Liver (tissue), 8 donors: ENCODE measurements at regions not wholly inside any gene's neighbourhood (a gene's known extent, or its start where the extent isn't known, plus 50 kb on each side); places are given as distances from the start of the nearest gene placed in this dataset.

Experiments
- DNase-seq: peaks from one replicate; pipeline ENCODE4 v3.0.0-alpha.2; 2017; ENCODE audit warnings: low spot score
- H3K27ac ChIP-seq, 2 donors: one replicate each; pipeline ENCODE4 v1.7.0; 2013; ENCODE audit warnings: inconsistent platforms in 2 of 2, low read length in 2 of 2, control low read depth in 1 of 2, low read depth in 1 of 2, mild to moderate bottlenecking in 1 of 2
- H3K27me3 ChIP-seq, 4 donors: one replicate each; pipeline versions ENCODE4 v1.6.1 to v1.7.0; 2013; ENCODE audit warnings: low read length in 3 of 4, inconsistent platforms in 1 of 4, mild to moderate bottlenecking in 1 of 4, moderate library complexity in 1 of 4; ENCODE audit not compliant: control insufficient read depth in 4 of 4, insufficient read depth in 4 of 4
- H3K36me3 ChIP-seq, 4 donors: one replicate each; pipeline versions ENCODE4 v1.6.1 to v1.7.0; 2013; ENCODE audit warnings: low read length in 3 of 4, mild to moderate bottlenecking in 3 of 4, low read depth in 1 of 4, moderate library complexity in 1 of 4; ENCODE audit not compliant: control insufficient read depth in 4 of 4, insufficient read depth in 3 of 4
- H3K4me1 ChIP-seq, 4 donors: one replicate each; pipeline versions ENCODE4 v1.6.1 to v1.7.0; 2013; ENCODE audit warnings: low read length in 3 of 4, mild to moderate bottlenecking in 3 of 4, moderate library complexity in 1 of 4; ENCODE audit not compliant: control insufficient read depth in 4 of 4, insufficient read depth in 4 of 4
- H3K4me3 ChIP-seq, 3 donors: one replicate each; pipeline versions ENCODE4 v1.6.1 to v1.7.0; 2013; ENCODE audit warnings: low read length in 3 of 3, control low read depth in 1 of 3, low read depth in 1 of 3, mild to moderate bottlenecking in 1 of 3
- H3K9ac ChIP-seq, 2 donors: one replicate each; pipeline ENCODE4 v1.7.0; 2013; ENCODE audit warnings: low read length in 2 of 2, mild to moderate bottlenecking in 2 of 2, moderate library complexity in 2 of 2, control low read depth in 1 of 2, low read depth in 1 of 2
- H3K9me3 ChIP-seq, 4 donors: one replicate each; pipeline versions ENCODE4 v1.6.1 to v1.7.0; 2013; ENCODE audit warnings: low read length in 3 of 4; ENCODE audit not compliant: control insufficient read depth in 4 of 4
- CTCF ChIP-seq: fragments of 150-350 bp; IDR thresholded peaks from 2 replicates; pipeline ENCODE4 v1.5.1; 2017; ENCODE audit warnings: improper control_type of control experiment, low read depth, low read length; ENCODE audit not compliant: missing input control
- FOXA1 ChIP-seq: IDR thresholded peaks from 2 replicates; pipeline ENCODE4 v1.6.1; 2016; ENCODE audit warnings: antibody characterized with exemption
- FOXA2 ChIP-seq: IDR thresholded peaks from 2 replicates; pipeline ENCODE4 v1.6.1; 2016; ENCODE audit warnings: antibody characterized with exemption
- GABPA ChIP-seq, 2 donors: IDR thresholded peaks in 1 of 2; conservative IDR thresholded peaks in 1 of 2; 2 replicates each; pipeline ENCODE4 v1.6.1; 2016; ENCODE audit warnings: antibody characterized with exemption in 2 of 2, mild to moderate bottlenecking in 1 of 2, moderate library complexity in 1 of 2
- HNF4A ChIP-seq, 2 donors: conservative IDR thresholded peaks; 2 replicates each; pipeline ENCODE4 v1.6.1; 2016; ENCODE audit warnings: antibody characterized with exemption in 2 of 2, mild to moderate bottlenecking in 2 of 2
- HNF4G ChIP-seq: IDR thresholded peaks from 2 replicates; pipeline ENCODE4 v1.6.1; 2016; ENCODE audit warnings: antibody characterized with exemption
- JUND ChIP-seq, 2 donors: IDR thresholded peaks; 2 replicates each; pipeline ENCODE4 v1.6.1; 2016; ENCODE audit warnings: antibody characterized with exemption in 2 of 2
- RAD21 ChIP-seq, 2 donors: IDR thresholded peaks; 2 replicates each; pipeline ENCODE4 v1.6.1; 2016; ENCODE audit warnings: antibody characterized with exemption in 2 of 2, mild to moderate bottlenecking in 2 of 2
- RXRA ChIP-seq, 2 donors: IDR thresholded peaks; 2 replicates each; pipeline ENCODE4 v1.6.1; 2017 to 2018; ENCODE audit warnings: antibody characterized with exemption in 2 of 2, mild to moderate bottlenecking in 1 of 2
- SP1 ChIP-seq: IDR thresholded peaks from 2 replicates; pipeline ENCODE4 v1.6.1; 2018; ENCODE audit warnings: antibody characterized with exemption, mild to moderate bottlenecking
- TAF1 ChIP-seq: conservative IDR thresholded peaks from 2 replicates; pipeline ENCODE4 v1.6.1; 2016; ENCODE audit warnings: antibody characterized with exemption, mild to moderate bottlenecking
- WGBS: extraction: QIAGEN DNeasy Blood & Tissue Kit; methylation state at CpG from one replicate; pipeline ENCODE4 v1.1.7; 2013; 5-methylcytosine and 5-hydroxymethylcytosine counted together
- TF ChIP-seq, protein P1 (sequence below): IDR thresholded peaks from 2 replicates; pipeline ENCODE4 v1.6.1; 2016; ENCODE audit warnings: antibody characterized with exemption
- TF ChIP-seq, protein P2 (sequence below): IDR thresholded peaks from 2 replicates; pipeline ENCODE4 v1.6.1; 2016; ENCODE audit warnings: antibody characterized with exemption
- TF ChIP-seq, protein P3 (sequence below): IDR thresholded peaks from 2 replicates; pipeline ENCODE4 v1.6.1; 2016; ENCODE audit warnings: antibody characterized with exemption, mild to moderate bottlenecking
- donor health status: healthy.
- donor health status: healthy.
- donor health status: healthy.
- donor health status: healthy.
- donor health status: healthy.

- no peak overlapping the region for H3K9ac ChIP-seq
- DNase-seq, result no peak
- TF ChIP-seq FOXA1 (no peak), JUND (IDR thresholded peaks at IDR 0.05) (no peak), RAD21 (IDR thresholded peaks at IDR 0.05) (no peak), GABPA (IDR thresholded peaks at IDR 0.05 in 1 of 2, conservative IDR thresholded peaks at IDR 0.05 in 1 of 2) (no peak), TAF1 (no peak), RXRA (IDR thresholded peaks at IDR 0.05) (no peak), HNF4G (no peak), SP1 (no peak), HNF4A (conservative IDR thresholded peaks at IDR 0.05) (no peak), FOXA2 (no peak)
- TF ChIP-seq, protein P1, sequence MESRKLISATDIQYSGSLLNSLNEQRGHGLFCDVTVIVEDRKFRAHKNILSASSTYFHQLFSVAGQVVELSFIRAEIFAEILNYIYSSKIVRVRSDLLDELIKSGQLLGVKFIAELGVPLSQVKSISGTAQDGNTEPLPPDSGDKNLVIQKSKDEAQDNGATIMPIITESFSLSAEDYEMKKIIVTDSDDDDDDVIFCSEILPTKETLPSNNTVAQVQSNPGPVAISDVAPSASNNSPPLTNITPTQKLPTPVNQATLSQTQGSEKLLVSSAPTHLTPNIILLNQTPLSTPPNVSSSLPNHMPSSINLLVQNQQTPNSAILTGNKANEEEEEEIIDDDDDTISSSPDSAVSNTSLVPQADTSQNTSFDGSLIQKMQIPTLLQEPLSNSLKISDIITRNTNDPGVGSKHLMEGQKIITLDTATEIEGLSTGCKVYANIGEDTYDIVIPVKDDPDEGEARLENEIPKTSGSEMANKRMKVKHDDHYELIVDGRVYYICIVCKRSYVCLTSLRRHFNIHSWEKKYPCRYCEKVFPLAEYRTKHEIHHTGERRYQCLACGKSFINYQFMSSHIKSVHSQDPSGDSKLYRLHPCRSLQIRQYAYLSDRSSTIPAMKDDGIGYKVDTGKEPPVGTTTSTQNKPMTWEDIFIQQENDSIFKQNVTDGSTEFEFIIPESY, result no peak
- TF ChIP-seq, protein P2, sequence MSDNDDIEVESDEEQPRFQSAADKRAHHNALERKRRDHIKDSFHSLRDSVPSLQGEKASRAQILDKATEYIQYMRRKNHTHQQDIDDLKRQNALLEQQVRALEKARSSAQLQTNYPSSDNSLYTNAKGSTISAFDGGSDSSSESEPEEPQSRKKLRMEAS, result no peak
- TF ChIP-seq, protein P3, sequence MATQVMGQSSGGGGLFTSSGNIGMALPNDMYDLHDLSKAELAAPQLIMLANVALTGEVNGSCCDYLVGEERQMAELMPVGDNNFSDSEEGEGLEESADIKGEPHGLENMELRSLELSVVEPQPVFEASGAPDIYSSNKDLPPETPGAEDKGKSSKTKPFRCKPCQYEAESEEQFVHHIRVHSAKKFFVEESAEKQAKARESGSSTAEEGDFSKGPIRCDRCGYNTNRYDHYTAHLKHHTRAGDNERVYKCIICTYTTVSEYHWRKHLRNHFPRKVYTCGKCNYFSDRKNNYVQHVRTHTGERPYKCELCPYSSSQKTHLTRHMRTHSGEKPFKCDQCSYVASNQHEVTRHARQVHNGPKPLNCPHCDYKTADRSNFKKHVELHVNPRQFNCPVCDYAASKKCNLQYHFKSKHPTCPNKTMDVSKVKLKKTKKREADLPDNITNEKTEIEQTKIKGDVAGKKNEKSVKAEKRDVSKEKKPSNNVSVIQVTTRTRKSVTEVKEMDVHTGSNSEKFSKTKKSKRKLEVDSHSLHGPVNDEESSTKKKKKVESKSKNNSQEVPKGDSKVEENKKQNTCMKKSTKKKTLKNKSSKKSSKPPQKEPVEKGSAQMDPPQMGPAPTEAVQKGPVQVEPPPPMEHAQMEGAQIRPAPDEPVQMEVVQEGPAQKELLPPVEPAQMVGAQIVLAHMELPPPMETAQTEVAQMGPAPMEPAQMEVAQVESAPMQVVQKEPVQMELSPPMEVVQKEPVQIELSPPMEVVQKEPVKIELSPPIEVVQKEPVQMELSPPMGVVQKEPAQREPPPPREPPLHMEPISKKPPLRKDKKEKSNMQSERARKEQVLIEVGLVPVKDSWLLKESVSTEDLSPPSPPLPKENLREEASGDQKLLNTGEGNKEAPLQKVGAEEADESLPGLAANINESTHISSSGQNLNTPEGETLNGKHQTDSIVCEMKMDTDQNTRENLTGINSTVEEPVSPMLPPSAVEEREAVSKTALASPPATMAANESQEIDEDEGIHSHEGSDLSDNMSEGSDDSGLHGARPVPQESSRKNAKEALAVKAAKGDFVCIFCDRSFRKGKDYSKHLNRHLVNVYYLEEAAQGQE, result no peak
- no peak overlapping the region for H3K4me3 ChIP-seq
- no peaks in the 10 kb centered on the region for H3K9me3 ChIP-seq
- H3K27ac ChIP-seq, result no peak overlapping the region
- H3K36me3 ChIP-seq, result no peaks in the 10 kb centered on the region
- 57% methylated on average over 3 of the region's 3 CpGs for WGBS
- H3K27me3 ChIP-seq, result no peaks in the 10 kb centered on the region
- peaks cover 0 to 1% (median 0%) of the 10 kb centered on the region in 4 donors for H3K4me1 ChIP-seq
Observed at GRCh38 chr6:132190815-132191175, 210.5 kb downstream of the MOXD1 start.

GRCh38 chr6:132190097-132190814 is 211.0 kb downstream of the MOXD1 start:
- no peak for TF ChIP-seq CTCF
- no peak for TF ChIP-seq SP1
- no peak overlapping the region for H3K4me3 ChIP-seq
- H3K4me1 ChIP-seq, result peaks cover 0 to 1% (median 0%) of the 10 kb centered on the region in 4 donors
- no peaks in the 10 kb centered on the region for H3K27me3 ChIP-seq
- no peak for DNase-seq
- 69% methylated on average over 4 of the region's 4 CpGs for WGBS
- H3K9ac ChIP-seq, result no peak overlapping the region
- H3K27ac ChIP-seq, result no peak overlapping the region
- no peaks in the 10 kb centered on the region for H3K9me3 ChIP-seq
- no peaks in the 10 kb centered on the region for H3K36me3 ChIP-seq
